Calu3 (cell line): ENCODE measurements at regions not wholly inside any gene's neighbourhood (a gene's known extent, or its start where the extent isn't known, plus 50 kb on each side); places are given as distances from the start of the nearest gene placed in this dataset.

Experiments used
- BruUV-seq: library from RNA; stranded (reverse); fragments of 400-500 nt; replicated peaks from 2 replicates; lab custom pipeline; 2021; lab: Mats Ljungman, UMichigan
- CTCF ChIA-PET: fragments of 300-600 bp; sonication (Branson Sonifier 250); formaldehyde crosslinking; loops from one replicate; lab custom pipeline; 2022; ENCODE audit warnings: antibody characterized with exemption; lab: Charles Lee
- DNase-seq: peaks from one replicate; pipeline ENCODE4 v3.0.0; 2022
- H3K27ac Mint-ChIP-seq: one replicate; pipeline ENCODE4 v1.8.0; 2022; ENCODE audit warnings: mixed read lengths; ENCODE audit not compliant: unreplicated experiment
- H3K27me3 Mint-ChIP-seq: one replicate; pipeline ENCODE4 v1.8.0; 2022; ENCODE audit warnings: mixed read lengths; ENCODE audit not compliant: unreplicated experiment
- H3K36me3 Mint-ChIP-seq: one replicate; pipeline ENCODE4 v1.8.0; 2022; ENCODE audit warnings: mild to moderate bottlenecking, moderate library complexity, mixed read lengths; ENCODE audit not compliant: insufficient read depth, unreplicated experiment
- H3K4me1 Mint-ChIP-seq: one replicate; pipeline ENCODE4 v1.8.0; 2022; ENCODE audit warnings: mild to moderate bottlenecking, low read depth, mixed read lengths; ENCODE audit not compliant: unreplicated experiment
- H3K4me3 Mint-ChIP-seq: one replicate; pipeline ENCODE4 v1.8.0; 2022; ENCODE audit warnings: mild to moderate bottlenecking, low read depth, moderate library complexity, mixed read lengths; ENCODE audit not compliant: unreplicated experiment
- H3K9me3 Mint-ChIP-seq: one replicate; pipeline ENCODE4 v1.8.0; 2022; ENCODE audit warnings: low read depth, mixed read lengths; ENCODE audit not compliant: unreplicated experiment
- CTCF ChIP-seq: fragments of 200-600 bp; IDR thresholded peaks from one replicate; pipeline ENCODE4 v1.8.0; 2022; ENCODE audit warnings: antibody characterized with exemption; ENCODE audit not compliant: unreplicated experiment
- intact Hi-C: fragments of 100-400 bp; cut with micrococcal nuclease; formaldehyde crosslinking; loops from one replicate; pipeline ENCODE4 v1.10.0; 2022; ENCODE audit not compliant: unreplicated experiment

GRCh38 chr12:116484807-116485206, 74.4 kb upstream of the MAP1LC3B2 start:
- DNase-seq: no peak
- no TSS peak for BruUV-seq
- H3K36me3 Mint-ChIP-seq: no peaks in the 10 kb centered on the region
- H3K27me3 Mint-ChIP-seq: peaks cover 64% of the 10 kb centered on the region
- H3K27ac Mint-ChIP-seq: no peak overlapping the region
- no peak overlapping the region for H3K4me3 Mint-ChIP-seq
- CTCF ChIA-PET: interaction anchor here (1.3 kb wide), 1 partner anchor 111 kb away, joined by 3 read pairs; no protein-coding TSS in a partner anchor
- intact Hi-C loops: no loop called here
- no peak for TF ChIP-seq CTCF
- no peaks in the 10 kb centered on the region for H3K9me3 Mint-ChIP-seq
- no peaks in the 10 kb centered on the region for H3K4me1 Mint-ChIP-seq

- Mint-ChIP-seq H3K27ac (no peak overlapping the region), H3K9me3 (peaks cover 2% of the 10 kb centered on the region), H3K36me3 (no peaks in the 10 kb centered on the region), H3K27me3 (peaks cover 24% of the 10 kb centered on the region), H3K4me3 (no peak overlapping the region), H3K4me1 (no peaks in the 10 kb centered on the region)
- no peak for TF ChIP-seq CTCF
- no peak for DNase-seq
- BruUV-seq: no TSS peak
- CTCF ChIA-PET: no interaction called here
- intact Hi-C loops: no loop called here
Observed at GRCh38 chr12:116489116-116489515, 70.1 kb upstream of the MAP1LC3B2 start.

- peaks cover 19% of the 10 kb centered on the region for H3K27me3 Mint-ChIP-seq
- no peak overlapping the region for H3K4me3 Mint-ChIP-seq
- H3K27ac Mint-ChIP-seq: no peak overlapping the region
- peaks cover 2% of the 10 kb centered on the region for H3K9me3 Mint-ChIP-seq
- H3K4me1 Mint-ChIP-seq: peaks cover 7% of the 10 kb centered on the region
- no TSS peak for BruUV-seq
- intact Hi-C loops: loop anchor here (5.0 kb wide), 1 partner anchor 58 kb away; no protein-coding TSS in a partner anchor
- no peak for DNase-seq
- TF ChIP-seq CTCF: no peak
- no peaks in the 10 kb centered on the region for H3K36me3 Mint-ChIP-seq
- CTCF ChIA-PET: no interaction called here
Observed at GRCh38 chr12:116490471-116490870, 68.7 kb upstream of the MAP1LC3B2 start.

- DNase-seq: no peak
- CTCF ChIA-PET: interaction anchor here (0.6 kb wide), 1 partner anchor 235 kb away, joined by 3 read pairs; no protein-coding TSS in a partner anchor
- TF ChIP-seq CTCF: no peak
- Mint-ChIP-seq H3K4me1 (peaks cover 21% of the 10 kb centered on the region), H3K27ac (no peak overlapping the region), H3K4me3 (no peak overlapping the region), H3K36me3 (no peaks in the 10 kb centered on the region), H3K9me3 (peaks cover 2% of the 10 kb centered on the region), H3K27me3 (peaks cover 4% of the 10 kb centered on the region)
- intact Hi-C loops: loop anchor here (5.0 kb wide), 1 partner anchor 61 kb away; no protein-coding TSS in a partner anchor
- no TSS peak for BruUV-seq
Observed at GRCh38 chr12:116492703-116493324, 66.4 kb upstream of the MAP1LC3B2 start.
